Right lobe of liver (tissue), 6 donors: ENCODE measurements at regions not wholly inside any gene's neighbourhood (a gene's known extent, or its start where the extent isn't known, plus 50 kb on each side); places are given as distances from the start of the nearest gene placed in this dataset.

Experiments used
- ATAC-seq, 4 donors: fragments of 200-7000 bp; cut with Tn5 transposase; one replicate each; pipeline ENCODE4 v1.9.1; 2020; ENCODE audit warnings: mild to moderate bottlenecking in 4 of 4, moderate library complexity in 4 of 4
- DNase-seq, 3 donors: peaks; one replicate each; pipeline ENCODE4 v3.0.0-alpha.2; 2020
- H3K27ac ChIP-seq, 3 donors: fragments of 200-600 bp; one replicate each; pipeline ENCODE4 v1.8.0; 2022
- H3K27me3 ChIP-seq, 2 donors: fragments of 200-600 bp; one replicate each; pipeline ENCODE4 v1.8.0; 2022
- H3K36me3 ChIP-seq, 4 donors: fragments of 200-600 bp; sonication (generic) in 1 of 4; one replicate each; pipeline versions ENCODE4 v1.5.1 to v1.8.0; 2017 to 2022; ENCODE audit warnings: control low read depth in 1 of 4
- H3K4me1 ChIP-seq, 4 donors: fragments of 200-600 bp; sonication (generic) in 1 of 4; one replicate each; pipeline versions ENCODE4 v1.5.1 to v1.8.0; 2017 to 2022; ENCODE audit warnings: control low read depth in 1 of 4
- H3K4me3 ChIP-seq, 3 donors: fragments of 200-600 bp; one replicate each; pipeline ENCODE4 v1.8.0; 2022
- H3K9me3 ChIP-seq, 4 donors: fragments of 200-600 bp; sonication (generic) in 1 of 4; one replicate each; pipeline versions ENCODE4 v1.5.1 to v1.8.0; 2017 to 2022; ENCODE audit warnings: control low read depth in 1 of 4
- POLR2A ChIP-seq: fragments of 450-650 bp; IDR thresholded peaks from one replicate; pipeline ENCODE4 v1.6.1; 2017; ENCODE audit warnings: antibody characterized with exemption, mild to moderate bottlenecking
- WGBS: methylation state at CpG from one replicate; pipeline ENCODE4 v1.1.6; 2018; ENCODE audit warnings: low coverage, low lambda C conversion rate; ENCODE audit not compliant: insufficient coverage; ENCODE audit errors: missing lambda C conversion rate; 5-methylcytosine and 5-hydroxymethylcytosine counted together
- intact Hi-C, 2 donors: fragments of 100-400 bp; cut with DNase I; formaldehyde crosslinking; loops; one replicate each; pipeline versions ENCODE4 v1.11.2 to v1.14.1; 2022
- TF ChIP-seq, protein P1 (sequence below), 4 donors: fragments of 200-600 bp in 3 of 4; fragments of 450-650 bp in 1 of 4; IDR thresholded peaks; one replicate each; pipeline versions ENCODE4 v1.5.1 to v1.8.0; 2016 to 2022; ENCODE audit warnings: antibody characterized with exemption in 4 of 4, mild to moderate bottlenecking in 2 of 4
- donor health status: DM: no; HTN: yes; CAD: no.
- donor health status: DM: no; HTN: no; CAD: no.
- donor health status: DM: no; HTN: no; CAD: no.
- donor health status: DM: no; HTN: yes; CAD: no.
- donor health status: DM: no; HTN: yes; CAD: no.

- DNase-seq (no peak), ATAC-seq (no peak)
- WGBS: 22% methylated on average over 1 of the region's 1 CpG
- H3K9me3 ChIP-seq: no peaks in the 10 kb centered on the region
- no peaks in the 10 kb centered on the region for H3K4me1 ChIP-seq
- TF ChIP-seq, protein P1, sequence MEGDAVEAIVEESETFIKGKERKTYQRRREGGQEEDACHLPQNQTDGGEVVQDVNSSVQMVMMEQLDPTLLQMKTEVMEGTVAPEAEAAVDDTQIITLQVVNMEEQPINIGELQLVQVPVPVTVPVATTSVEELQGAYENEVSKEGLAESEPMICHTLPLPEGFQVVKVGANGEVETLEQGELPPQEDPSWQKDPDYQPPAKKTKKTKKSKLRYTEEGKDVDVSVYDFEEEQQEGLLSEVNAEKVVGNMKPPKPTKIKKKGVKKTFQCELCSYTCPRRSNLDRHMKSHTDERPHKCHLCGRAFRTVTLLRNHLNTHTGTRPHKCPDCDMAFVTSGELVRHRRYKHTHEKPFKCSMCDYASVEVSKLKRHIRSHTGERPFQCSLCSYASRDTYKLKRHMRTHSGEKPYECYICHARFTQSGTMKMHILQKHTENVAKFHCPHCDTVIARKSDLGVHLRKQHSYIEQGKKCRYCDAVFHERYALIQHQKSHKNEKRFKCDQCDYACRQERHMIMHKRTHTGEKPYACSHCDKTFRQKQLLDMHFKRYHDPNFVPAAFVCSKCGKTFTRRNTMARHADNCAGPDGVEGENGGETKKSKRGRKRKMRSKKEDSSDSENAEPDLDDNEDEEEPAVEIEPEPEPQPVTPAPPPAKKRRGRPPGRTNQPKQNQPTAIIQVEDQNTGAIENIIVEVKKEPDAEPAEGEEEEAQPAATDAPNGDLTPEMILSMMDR (IDR thresholded peaks at IDR 0.05): no peak
- TF ChIP-seq POLR2A: no peak
- no peak overlapping the region for H3K4me3 ChIP-seq
- no peaks in the 10 kb centered on the region for H3K27me3 ChIP-seq
- H3K27ac ChIP-seq: no peak overlapping the region
- intact Hi-C loops: no loop called here
- H3K36me3 ChIP-seq: no peaks in the 10 kb centered on the region
Measured at GRCh38 chr16:17801068-17801467, 330.3 kb upstream of the XYLT1 start.

DNA sequence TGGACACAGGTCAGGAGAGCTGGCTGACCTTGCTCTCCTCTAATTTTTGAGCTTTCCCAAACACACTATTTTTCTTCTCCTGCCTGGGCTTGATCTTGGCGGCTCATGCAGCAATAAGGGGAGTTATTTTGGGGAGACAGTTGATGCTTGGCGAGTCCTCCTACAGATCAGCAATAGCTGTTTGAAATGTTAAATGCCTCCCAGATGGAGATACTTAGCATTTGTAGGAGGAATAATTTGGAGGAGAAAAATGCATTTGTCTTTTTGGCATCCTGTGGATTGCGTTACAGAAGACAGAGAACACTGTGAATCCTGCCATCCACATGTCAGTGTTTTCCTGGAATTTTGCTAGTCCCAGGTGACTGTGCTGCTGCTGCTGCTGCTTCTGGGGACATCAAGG is 328.0 kb upstream of the XYLT1 start:
- TF ChIP-seq, protein P1 (IDR thresholded peaks at IDR 0.05): no peak
- no peak for TF ChIP-seq POLR2A
- DNase-seq: no peak
- Histone ChIP-seq H3K4me3 (no peak overlapping the region), H3K36me3 (no peaks in the 10 kb centered on the region), H3K27me3 (no peaks in the 10 kb centered on the region), H3K4me1 (no peaks in the 10 kb centered on the region), H3K9me3 (no peaks in the 10 kb centered on the region), H3K27ac (no peak overlapping the region)
- 67% methylated on average over 3 of the region's 3 CpGs for WGBS
- intact Hi-C loops: no loop called here
- no peak for ATAC-seq

DNA sequence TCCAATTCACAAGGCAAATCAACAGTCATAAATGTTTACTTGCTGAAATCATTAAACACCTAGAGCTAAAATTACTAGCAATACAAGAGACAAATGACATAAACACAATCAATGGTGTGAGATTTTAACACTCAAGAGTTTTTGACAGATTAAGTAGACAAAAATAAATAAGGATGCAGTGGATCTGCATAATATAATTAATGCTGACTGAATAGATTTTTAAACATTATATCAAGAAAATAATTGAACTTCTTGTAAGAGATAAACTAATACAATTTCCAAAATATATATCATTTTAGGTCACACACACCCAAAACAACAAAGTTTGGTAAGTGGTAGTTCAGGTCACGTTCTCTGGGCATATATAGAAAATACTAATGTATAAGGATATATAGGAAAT is 322.6 kb upstream of the XYLT1 start:
- WGBS: 65% methylated on average over 1 of the region's 1 CpG
- Histone ChIP-seq H3K36me3 (no peaks in the 10 kb centered on the region), H3K27ac (no peak overlapping the region), H3K9me3 (no peaks in the 10 kb centered on the region), H3K4me3 (no peak overlapping the region), H3K4me1 (no peaks in the 10 kb centered on the region), H3K27me3 (no peaks in the 10 kb centered on the region)
- ATAC-seq (no peak), DNase-seq (no peak)
- intact Hi-C loops: no loop called here
- TF ChIP-seq, protein P1 (IDR thresholded peaks at IDR 0.05): no peak
- TF ChIP-seq POLR2A: no peak

DNA sequence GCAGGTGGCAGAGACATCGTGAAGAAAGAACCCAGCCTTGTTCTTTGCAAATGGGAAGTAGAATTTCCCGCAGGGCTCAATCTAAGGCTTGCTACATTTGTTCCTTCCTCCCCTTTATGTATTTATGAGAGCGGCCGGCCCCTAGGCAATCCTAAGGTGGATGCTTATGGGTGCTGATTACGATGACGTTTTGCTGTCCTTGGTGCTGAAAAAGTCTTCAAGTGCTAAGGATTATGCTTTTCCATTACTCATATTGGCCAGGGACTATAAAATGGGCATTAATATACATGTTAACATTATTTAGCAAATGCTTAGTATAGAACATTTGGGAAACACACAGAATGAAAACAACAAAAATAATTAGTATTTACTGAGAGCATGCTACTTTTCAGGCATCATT is 313.3 kb upstream of the XYLT1 start:
- DNase-seq (no peak), ATAC-seq (no peak)
- Histone ChIP-seq H3K4me1 (no peaks in the 10 kb centered on the region), H3K9me3 (no peaks in the 10 kb centered on the region), H3K27me3 (no peaks in the 10 kb centered on the region), H3K27ac (no peak overlapping the region), H3K36me3 (no peaks in the 10 kb centered on the region), H3K4me3 (no peak overlapping the region)
- TF ChIP-seq POLR2A: no peak
- TF ChIP-seq, protein P1 (IDR thresholded peaks at IDR 0.05): no peak
- WGBS: 9% methylated on average over 6 of the region's 6 CpGs
- intact Hi-C loops: no loop called here

DNA sequence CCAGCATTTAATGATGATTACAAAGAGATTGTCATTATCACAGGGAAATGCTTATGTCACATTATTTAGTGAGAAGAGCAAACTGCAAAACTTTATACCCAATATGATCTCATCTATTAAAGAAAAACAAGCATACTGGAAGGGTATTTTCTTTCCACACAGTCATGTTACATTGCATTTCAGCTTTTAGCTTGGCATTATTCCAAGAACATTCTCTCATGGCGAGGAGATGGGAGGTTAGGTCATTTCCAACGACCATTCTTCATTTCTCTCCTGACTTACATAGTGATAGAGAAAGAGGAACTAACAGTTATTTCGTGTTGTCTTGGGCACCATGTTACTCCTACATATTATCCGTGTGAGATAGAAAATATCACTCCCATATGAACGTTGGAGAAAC is 309.4 kb upstream of the XYLT1 start:
- Histone ChIP-seq H3K36me3 (no peaks in the 10 kb centered on the region), H3K4me1 (no peaks in the 10 kb centered on the region), H3K4me3 (no peak overlapping the region), H3K9me3 (no peaks in the 10 kb centered on the region), H3K27me3 (no peaks in the 10 kb centered on the region), H3K27ac (no peak overlapping the region)
- WGBS: 29% methylated on average over 5 of the region's 5 CpGs
- intact Hi-C loops: no loop called here
- DNase-seq (no peak), ATAC-seq (no peak)
- TF ChIP-seq, protein P1 (IDR thresholded peaks at IDR 0.05): no peak
- no peak for TF ChIP-seq POLR2A
